HG03095 (cell line): ENCODE measurements at regions not wholly inside any gene's neighbourhood (a gene's known extent, or its start where the extent isn't known, plus 50 kb on each side); places are given as distances from the start of the nearest gene placed in this dataset.

Source experiments
- ATAC-seq: cut with Tn5 transposase; IDR thresholded peaks from one replicate; pipeline ENCODE4 v1.9.1; 2021; ENCODE audit warnings: moderate library complexity; ENCODE audit not compliant: unreplicated experiment

- no peak for ATAC-seq
Measured at GRCh38 chr2:188119112-188119838, 172.4 kb upstream of the GULP1 start.

- no peak for ATAC-seq
Measured at GRCh38 chr2:188122985-188123384, 168.7 kb upstream of the GULP1 start.

GRCh38 chr2:188129677-188130076 lies 162.0 kb upstream of the GULP1 start:
- ATAC-seq = no peak

GRCh38 chr2:188130317-188130716 lies 161.4 kb upstream of the GULP1 start:
- no peak for ATAC-seq

GRCh38 chr2:188131281-188131680 lies 160.4 kb upstream of the GULP1 start:
- ATAC-seq = no peak

GRCh38 chr2:188132385-188132784 lies 159.3 kb upstream of the GULP1 start:
- ATAC-seq = no peak

GRCh38 chr2:188134241-188134640 lies 157.4 kb upstream of the GULP1 start:
- no peak for ATAC-seq

GRCh38 chr2:188138313-188138712 lies 153.4 kb upstream of the GULP1 start:
- no peak for ATAC-seq

- no peak for ATAC-seq
Measured at GRCh38 chr2:188142088-188142487, 149.6 kb upstream of the GULP1 start.

- no peak for ATAC-seq
Measured at GRCh38 chr2:188142636-188143295, 148.9 kb upstream of the GULP1 start.

GRCh38 chr2:188145885-188146284 lies 145.8 kb upstream of the GULP1 start:
- ATAC-seq = no peak

- ATAC-seq = no peak
Measured at GRCh38 chr2:188146888-188147287, 144.8 kb upstream of the GULP1 start.

GRCh38 chr2:188151670-188152069 lies 140.0 kb upstream of the GULP1 start:
- ATAC-seq = no peak

GRCh38 chr2:188158337-188159100 lies 133.2 kb upstream of the GULP1 start:
- ATAC-seq = no peak

GRCh38 chr2:188159484-188159883 lies 132.2 kb upstream of the GULP1 start:
- no peak for ATAC-seq

GRCh38 chr2:188170356-188170755 lies 121.3 kb upstream of the GULP1 start:
- ATAC-seq = no peak

GRCh38 chr2:188176620-188177019 lies 115.1 kb upstream of the GULP1 start:
- no peak for ATAC-seq

GRCh38 chr2:188181067-188181838 lies 110.4 kb upstream of the GULP1 start:
- ATAC-seq = no peak

GRCh38 chr2:188181884-188182283 lies 109.8 kb upstream of the GULP1 start:
- no peak for ATAC-seq

- ATAC-seq = no peak
Measured at GRCh38 chr2:188187726-188188125, 103.9 kb upstream of the GULP1 start.

GRCh38 chr2:188189356-188189755 lies 102.3 kb upstream of the GULP1 start:
- ATAC-seq = no peak
